K562 (cell line): ENCODE measurements at regions not wholly inside any gene's neighbourhood (a gene's known extent, or its start where the extent isn't known, plus 50 kb on each side); places are given as distances from the start of the nearest gene placed in this dataset.

ENCODE experiments used
- ATAC-seq: fragments of 200-7000 bp; cut with Tn5 transposase; 3 replicates; pipeline ENCODE4 v1.9.1; 2020; ENCODE audit warnings: moderate library complexity
- BruUV-seq: library from RNA; stranded (reverse); fragments of 400-500 nt; replicated peaks from 2 replicates; lab custom pipeline; 2021; lab: Mats Ljungman, UMichigan
- CTCF ChIA-PET: fragments of 300-600 bp; formaldehyde crosslinking; extraction: SDS; loops from one replicate; lab custom pipeline; 2021; ENCODE audit warnings: low intra/inter-chr PET ratio; lab: Yijun Ruan, JAX
- POLR2A ChIA-PET: fragments of 300-600, 350-650 bp; sonication (Branson Sonifier 250); formaldehyde crosslinking; extraction: SDS; loops from one replicate; lab custom pipeline; 2021; ENCODE audit warnings: antibody characterized with exemption, inconsistent platforms; lab: Yijun Ruan, JAX
- DNase-seq, 4 experiments: peaks; one replicate each; pipeline versions ENCODE4 v3.0.0 to v3.0.0-alpha.2; 2011 to 2018; ENCODE audit warnings: low spot score in 3 of 4, mixed read lengths in 3 of 4; ENCODE audit errors: extremely low read depth in 1 of 4
- FAIRE-seq: peaks from 2 replicates; lab custom pipeline; 2011; peaks lifted over from hg19 to GRCh38; lab: Jason Lieb, UNC
- H2AFZ ChIP-seq: 2 replicates; pipeline ENCODE4 v1.6.0; 2011; ENCODE audit warnings: low read depth, low read length, control low read depth, inconsistent platforms
- H3K27ac ChIP-seq: fragments of 200-600 bp; 3 replicates; pipeline ENCODE4 v1.8.0; 2011; ENCODE audit warnings: low read depth, mild to moderate bottlenecking, control low read depth, inconsistent platforms, low read length, moderate library complexity, mixed read lengths; ENCODE audit errors: extremely low read depth
- H3K27me3 ChIP-seq, 2 experiments: fragments of 300-600 bp in 1 of 2; 2 replicates in 1 of 2; 3 replicates in 1 of 2; pipeline versions ENCODE4 v1.6.0 to v1.8.0; 2011; ENCODE audit warnings: inconsistent platforms in 2 of 2, low read length in 2 of 2, mild to moderate bottlenecking in 1 of 2, mixed read lengths in 1 of 2, moderate library complexity in 1 of 2; ENCODE audit not compliant: control insufficient read depth in 2 of 2, insufficient read depth in 2 of 2
- H3K36me3 ChIP-seq: fragments of 300-600 bp; 3 replicates; pipeline ENCODE4 v1.8.0; 2011; ENCODE audit warnings: mild to moderate bottlenecking, low read length, inconsistent platforms; ENCODE audit not compliant: control insufficient read depth, insufficient read depth
- H3K4me1 ChIP-seq, 2 experiments: fragments of 200-600 bp in 1 of 2; replicated peaks in 1 of 2; 2 replicates in 1 of 2; 3 replicates in 1 of 2; pipeline versions ENCODE4 v1.5.1 to v1.8.0; 2011; ENCODE audit warnings: inconsistent platforms in 2 of 2, low read length in 2 of 2, mild to moderate bottlenecking in 1 of 2, mixed read lengths in 1 of 2, moderate library complexity in 1 of 2; ENCODE audit not compliant: control insufficient read depth in 2 of 2, insufficient read depth in 2 of 2
- H3K4me2 ChIP-seq: 2 replicates; pipeline ENCODE4 v1.6.1; 2011; ENCODE audit warnings: low read length, control low read depth, inconsistent platforms, mixed read lengths; ENCODE audit not compliant: insufficient read depth
- H3K4me3 ChIP-seq: fragments of 200-600 bp; sonication (generic), shearing (Covaris generic); 2 replicates; pipeline ENCODE4 v1.5.1; 2016; ENCODE audit warnings: control low read depth, inconsistent platforms
- H3K79me2 ChIP-seq: fragments of 200-600 bp; 3 replicates; pipeline ENCODE4 v1.8.0; 2011; ENCODE audit warnings: low read length, inconsistent platforms; ENCODE audit not compliant: control insufficient read depth, insufficient read depth
- H3K9ac ChIP-seq, 2 experiments: 2 replicates each; pipeline versions ENCODE4 v1.6.0 to v1.6.1; 2011; ENCODE audit warnings: low read depth in 2 of 2, low read length in 2 of 2, control low read depth in 1 of 2, inconsistent platforms in 1 of 2, mild to moderate bottlenecking in 1 of 2, mixed read lengths in 1 of 2; ENCODE audit not compliant: insufficient read depth in 1 of 2
- H3K9me1 ChIP-seq: one replicate; pipeline ENCODE4 v1.6.0; 2011; ENCODE audit warnings: inconsistent platforms, mild to moderate bottlenecking, low read length, moderate library complexity; ENCODE audit not compliant: control insufficient read depth, insufficient read depth
- H3K9me3 ChIP-seq: replicated peaks from 2 replicates; pipeline ENCODE4 v1.5.1; 2011; ENCODE audit warnings: low read depth, low read length, inconsistent platforms; ENCODE audit not compliant: control insufficient read depth, insufficient read depth
- H4K20me1 ChIP-seq: replicated peaks from 2 replicates; pipeline ENCODE4 v1.6.1; 2011; ENCODE audit warnings: low read length, inconsistent platforms, mixed read lengths; ENCODE audit not compliant: control insufficient read depth, insufficient read depth
- GTF2A2 ChIP-seq: IDR thresholded peaks from 2 replicates; pipeline ENCODE4 v1.6.1; 2016; ENCODE audit warnings: mild to moderate bottlenecking, missing genetic modification characterization, missing compliant biosample characterization
- HCFC1 ChIP-seq: IDR thresholded peaks from 2 replicates; pipeline ENCODE4 v1.6.1; 2012; ENCODE audit warnings: low read depth, low read length, improper control_type of control experiment
- HMG20A ChIP-seq: fragments of 450-650 bp; formaldehyde crosslinking; conservative IDR thresholded peaks from 2 replicates; pipeline ENCODE4 v1.4.0; 2020; ENCODE audit warnings: mild to moderate bottlenecking, mixed read lengths
- ID3 ChIP-seq, 2 experiments: fragments of 250-450 bp in 1 of 2; fragments of 450-650 bp in 1 of 2; sonication (Bioruptor Pico) in 1 of 2; IDR thresholded peaks; 2 replicates each; pipeline versions ENCODE4 v1.6.1 to v1.8.0; 2016 to 2021; ENCODE audit warnings: mild to moderate bottlenecking in 2 of 2, moderate library complexity in 2 of 2, missing compliant biosample characterization in 1 of 2, missing genetic modification characterization in 1 of 2
- ILF3 ChIP-seq: fragments of 450-650 bp; IDR thresholded peaks from 2 replicates; pipeline ENCODE4 v1.6.1; 2018; ENCODE audit warnings: antibody characterized with exemption, mild to moderate bottlenecking, moderate library complexity, borderline replicate concordance
- KDM1A ChIP-seq, 2 experiments: fragments of 450-650 bp; IDR thresholded peaks; 2 replicates each; pipeline ENCODE4 v1.6.1; 2016; ENCODE audit warnings: mild to moderate bottlenecking in 2 of 2
- ZBTB33 ChIP-seq: sonication (generic); formaldehyde crosslinking; IDR thresholded peaks from 2 replicates; pipeline ENCODE4 v1.8.1; 2023; ENCODE audit warnings: mild to moderate bottlenecking, missing genetic modification reagents
- ZNF224 ChIP-seq: sonication (generic); formaldehyde crosslinking; IDR thresholded peaks from 2 replicates; pipeline ENCODE4 v1.8.0; 2022; ENCODE audit warnings: mild to moderate bottlenecking, missing genetic modification reagents
- ZNF23 ChIP-seq: fragments of 250-450 bp; sonication (Bioruptor Pico); IDR thresholded peaks from 2 replicates; pipeline ENCODE4 v1.4.0; 2020; ENCODE audit warnings: mild to moderate bottlenecking
- ZNF644 ChIP-seq: fragments of 200-800 bp; sonication (Bioruptor generic); IDR thresholded peaks from 2 replicates; pipeline ENCODE4 v1.6.1; 2016; ENCODE audit warnings: low read depth, missing genetic modification characterization, missing compliant biosample characterization
- WGBS: fragments of 100-300 bp; shearing (Covaris generic); methylation state at CpG from one replicate; pipeline ENCODE4 v1.1.6; 2016; ENCODE audit warnings: low coverage, mixed read lengths; ENCODE audit not compliant: insufficient coverage; ENCODE audit errors: missing lambda C conversion rate; 5-methylcytosine and 5-hydroxymethylcytosine counted together
- in situ Hi-C: fragments of 300-500 bp; cut with MboI; formaldehyde crosslinking; loops from 4 replicates; pipeline ENCODE4 v1.15.0; 2018; ENCODE audit warnings: inconsistent platforms, mixed read lengths
- intact Hi-C: fragments of 100-400 bp; cut with micrococcal nuclease; formaldehyde crosslinking; loops from 2 replicates; pipeline ENCODE4 v1.14.2; 2022

GRCh38 chr17:12568358-12569251 is 97.1 kb upstream of the MYOCD start:
- Histone ChIP-seq H3K9me3 (no peaks in the 10 kb centered on the region), H3K27me3 (no peaks in the 10 kb centered on the region; a peak in 1 of 5 replicates), H3K4me1 (no peaks in the 10 kb centered on the region), H3K4me2 (no peak overlapping the region), H3K9me1 (no peaks in the 10 kb centered on the region), H3K27ac (no peak overlapping the region), H3K79me2 (no peaks in the 10 kb centered on the region), H3K4me3 (no peak overlapping the region), H3K36me3 (no peaks in the 10 kb centered on the region), H2AFZ (no peak overlapping the region), H4K20me1 (no peaks in the 10 kb centered on the region), H3K9ac (no peak overlapping the region)
- DNase-seq (no peak), FAIRE-seq (no peak), ATAC-seq (no peak)
- CTCF ChIA-PET, result no interaction called here
- POLR2A ChIA-PET, result no interaction called here
- in situ Hi-C loops (no loop called here), intact Hi-C loops (no loop called here)
- BruUV-seq, result no TSS peak
- no peak for TF ChIP-seq ILF3
- WGBS, result 0% methylated on average over 12 of the region's 14 CpGs

GRCh38 chr17:12571606-12572005 is 94.1 kb upstream of the MYOCD start:
- Histone ChIP-seq H3K36me3 (no peaks in the 10 kb centered on the region), H3K9ac (no peak overlapping the region), H3K4me2 (no peak overlapping the region), H3K9me3 (no peaks in the 10 kb centered on the region), H3K79me2 (no peaks in the 10 kb centered on the region), H3K4me3 (no peak overlapping the region), H2AFZ (no peak overlapping the region), H3K4me1 (no peaks in the 10 kb centered on the region), H3K27me3 (no peaks in the 10 kb centered on the region; a peak in 1 of 5 replicates), H3K9me1 (no peaks in the 10 kb centered on the region), H4K20me1 (no peaks in the 10 kb centered on the region), H3K27ac (no peak overlapping the region)
- ATAC-seq, result no peak
- whole genome bisulfite sequencing, result 0% methylated on average over 3 of the region's 3 CpGs
- intact Hi-C loops (no loop called here), in situ Hi-C loops (no loop called here)
- DNase-seq, result no peak
- FAIRE-seq, result no peak
- ChIA-PET POLR2A (no interaction called here), CTCF (no interaction called here)
- no TSS peak for BruUV-seq
- no peak for TF ChIP-seq HCFC1
- no peak for TF ChIP-seq KDM1A (IDR thresholded peaks at IDR 0.05)
- no peak for TF ChIP-seq ZNF644
- no peak for TF ChIP-seq ZNF23 (CRISPR knock-in tag)
- no peak for TF ChIP-seq HMG20A
- no peak for TF ChIP-seq GTF2A2 (tag)
- no peak for TF ChIP-seq ZBTB33
- no peak for TF ChIP-seq ZNF224 (CRISPR knock-in tag)
- no peak for TF ChIP-seq ID3 (CRISPR knock-in tag; IDR thresholded peaks at IDR 0.05)
- no peak for TF ChIP-seq ID3 (tag; IDR thresholded peaks at IDR 0.05)
